Neuronal stem cell (in vitro differentiated cells): ENCODE measurements at regions not wholly inside any gene's neighbourhood (a gene's known extent, or its start where the extent isn't known, plus 50 kb on each side); places are given as distances from the start of the nearest gene placed in this dataset.

Source experiments
- DNase-seq: peaks from one replicate; pipeline ENCODE4 v3.0.0-alpha.2; 2013; ENCODE audit warnings: low spot score
- H2AFZ ChIP-seq: one replicate; pipeline ENCODE4 v1.6.1; 2013; ENCODE audit warnings: mild to moderate bottlenecking, low read length, inconsistent platforms
- H2AK5ac ChIP-seq: 2 replicates; pipeline ENCODE4 v1.6.1; 2013; ENCODE audit warnings: low read depth, mild to moderate bottlenecking, inconsistent platforms, low read length, moderate library complexity, mixed read lengths
- H2BK120ac ChIP-seq: 2 replicates; pipeline ENCODE4 v1.6.1; 2013; ENCODE audit warnings: low read depth, mild to moderate bottlenecking, inconsistent platforms, low read length, moderate library complexity, mixed read lengths
- H2BK12ac ChIP-seq: one replicate; pipeline ENCODE4 v1.6.1; 2013; ENCODE audit warnings: low read length, inconsistent platforms
- H2BK15ac ChIP-seq: 2 replicates; pipeline ENCODE4 v1.6.1; 2013; ENCODE audit warnings: mild to moderate bottlenecking, low read length, inconsistent platforms, mixed read lengths
- H2BK5ac ChIP-seq: one replicate; pipeline ENCODE4 v1.6.1; 2013; ENCODE audit warnings: inconsistent platforms, mild to moderate bottlenecking, low read length, moderate library complexity
- H3K14ac ChIP-seq: one replicate; pipeline ENCODE4 v1.6.1; 2013; ENCODE audit warnings: low read length, inconsistent platforms
- H3K18ac ChIP-seq: 2 replicates; pipeline ENCODE4 v1.6.1; 2013; ENCODE audit warnings: low read length, inconsistent platforms
- H3K23ac ChIP-seq: 2 replicates; pipeline ENCODE4 v1.6.1; 2013; ENCODE audit warnings: low read depth, mild to moderate bottlenecking, mixed read lengths, low read length, inconsistent platforms; ENCODE audit not compliant: poor library complexity
- H3K27ac ChIP-seq: replicated peaks from 3 replicates; pipeline ENCODE4 v1.5.1; 2013; ENCODE audit warnings: low read length, inconsistent platforms
- H3K27me3 ChIP-seq, 3 experiments: 2 replicates each; pipeline ENCODE4 v1.6.1; 2013; ENCODE audit warnings: low read length in 3 of 3, mild to moderate bottlenecking in 2 of 3, inconsistent platforms in 1 of 3, low read depth in 1 of 3, mixed read lengths in 1 of 3, moderate library complexity in 1 of 3; ENCODE audit not compliant: control insufficient read depth in 3 of 3, insufficient read depth in 3 of 3
- H3K36me3 ChIP-seq, 2 donors: replicated peaks in 1 of 2; 2 replicates each; pipeline ENCODE4 v1.6.1; 2013; ENCODE audit warnings: low read length in 2 of 2; ENCODE audit not compliant: control insufficient read depth in 2 of 2, insufficient read depth in 2 of 2
- H3K4ac ChIP-seq: 2 replicates; pipeline ENCODE4 v1.6.1; 2013; ENCODE audit warnings: inconsistent platforms, mild to moderate bottlenecking, low read length, moderate library complexity
- H3K4me1 ChIP-seq, 2 donors: 1 replicate in 1 of 2; 2 replicates in 1 of 2; pipeline ENCODE4 v1.6.1; 2013; ENCODE audit warnings: low read length in 2 of 2, low read depth in 1 of 2; ENCODE audit not compliant: control insufficient read depth in 2 of 2, insufficient read depth in 1 of 2
- H3K4me2 ChIP-seq: one replicate; pipeline ENCODE4 v1.6.1; 2013; ENCODE audit warnings: mild to moderate bottlenecking, low read length, inconsistent platforms; ENCODE audit not compliant: insufficient read depth, poor library complexity, severe bottlenecking
- H3K4me3 ChIP-seq, 2 donors: 2 replicates each; pipeline ENCODE4 v1.5.1; 2013; ENCODE audit warnings: low read length in 2 of 2, mild to moderate bottlenecking in 2 of 2, inconsistent platforms in 1 of 2, moderate library complexity in 1 of 2
- H3K79me1 ChIP-seq: one replicate; pipeline ENCODE4 v1.6.1; 2013; ENCODE audit warnings: low read depth, mild to moderate bottlenecking, inconsistent platforms, low read length, moderate library complexity
- H3K9ac ChIP-seq: one replicate; pipeline ENCODE4 v1.6.1; 2013; ENCODE audit warnings: mild to moderate bottlenecking, low read depth, low read length, inconsistent platforms; ENCODE audit not compliant: poor library complexity
- H3K9me3 ChIP-seq, 2 donors: replicated peaks in 1 of 2; 2 replicates each; pipeline versions ENCODE3 to v1.6.1; 2013; ENCODE audit warnings: low read length in 2 of 2, mild to moderate bottlenecking in 2 of 2, inconsistent platforms in 1 of 2, low read depth in 1 of 2, mixed read lengths in 1 of 2, moderate library complexity in 1 of 2; ENCODE audit not compliant: control insufficient read depth in 2 of 2, insufficient read depth in 1 of 2
- H4K8ac ChIP-seq: one replicate; pipeline ENCODE4 v1.6.1; 2013; ENCODE audit warnings: low read depth, mild to moderate bottlenecking, inconsistent platforms, low read length, moderate library complexity
- H4K91ac ChIP-seq: one replicate; pipeline ENCODE4 v1.6.1; 2013; ENCODE audit warnings: low read length, low read depth, mild to moderate bottlenecking, inconsistent platforms; ENCODE audit not compliant: poor library complexity
- WGBS, 2 donors: extraction: QIAGEN DNeasy Blood & Tissue Kit; methylation state at CpG; one replicate each; pipeline ENCODE4 v1.1.7; 2013; ENCODE audit warnings: missing lambda C conversion rate in 2 of 2, mixed read lengths in 1 of 2; ENCODE audit not compliant: insufficient read length in 2 of 2, insufficient replicate concordance in 1 of 2; ENCODE audit errors: extremely low coverage in 2 of 2; 5-methylcytosine and 5-hydroxymethylcytosine counted together

DNA sequence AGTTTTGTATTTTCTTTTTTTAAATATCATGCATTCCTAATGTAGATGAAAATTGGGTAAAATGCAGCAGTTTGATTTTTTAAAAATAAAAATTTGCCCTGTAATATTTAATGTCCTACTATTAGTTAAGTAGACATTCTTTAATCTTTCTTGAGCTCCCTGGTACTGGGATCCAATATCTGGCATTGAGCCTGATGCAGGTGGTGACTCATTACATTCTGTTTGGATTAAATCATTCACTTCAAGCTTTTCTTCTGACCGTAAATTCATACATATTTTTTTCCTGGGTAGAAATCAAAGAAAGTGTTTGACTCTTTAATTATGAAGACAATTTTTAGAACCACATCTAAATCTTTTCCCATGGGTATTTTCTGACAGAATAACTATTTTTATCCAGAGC lies 768.8 kb upstream of the SLC35B3 start:
- no peak overlapping the region for H2BK5ac ChIP-seq
- no peak overlapping the region for H2BK15ac ChIP-seq
- no peaks in the 10 kb centered on the region for H3K36me3 ChIP-seq
- H3K4me1 ChIP-seq: no peaks in the 10 kb centered on the region
- H3K23ac ChIP-seq: no peak overlapping the region
- no peak overlapping the region for H3K9ac ChIP-seq
- WGBS, 2 donors: no CpG with 5 or more reads among the region's 1 CpG
- no peak for DNase-seq
- no peaks in the 10 kb centered on the region for H3K79me1 ChIP-seq
- no peak overlapping the region for H2AK5ac ChIP-seq
- no peak overlapping the region for H3K14ac ChIP-seq
- no peak overlapping the region for H4K91ac ChIP-seq
- H3K4me3 ChIP-seq: no peak overlapping the region
- H4K8ac ChIP-seq: no peak overlapping the region
- no peak overlapping the region for H3K18ac ChIP-seq
- H3K27ac ChIP-seq: no peak overlapping the region
- no peak overlapping the region for H3K4ac ChIP-seq
- H3K27me3 ChIP-seq: no peaks in the 10 kb centered on the region
- H2BK12ac ChIP-seq: no peak overlapping the region
- no peak overlapping the region for H3K4me2 ChIP-seq
- no peaks in the 10 kb centered on the region for H3K9me3 ChIP-seq
- H2AFZ ChIP-seq: no peak overlapping the region
- no peak overlapping the region for H2BK120ac ChIP-seq

DNA sequence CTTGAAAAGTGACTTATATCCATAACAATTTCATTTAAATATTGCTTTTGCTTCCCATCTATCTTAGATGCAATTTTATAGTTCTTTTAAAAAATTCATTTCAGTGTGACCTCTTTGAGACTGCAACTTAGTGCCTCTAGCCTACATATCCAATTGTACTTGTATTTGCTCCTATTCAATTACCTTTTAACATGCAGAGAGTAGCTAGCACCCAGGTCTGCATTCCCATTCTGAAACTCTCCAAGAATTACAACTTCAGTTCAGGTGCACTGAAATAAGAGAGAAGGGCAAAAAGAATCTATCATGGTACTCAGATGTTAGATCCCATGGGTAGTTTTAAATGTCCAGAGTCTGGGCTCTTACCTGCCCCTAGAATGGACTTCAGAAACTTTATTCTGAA lies 765.4 kb upstream of the SLC35B3 start:
- H2BK15ac ChIP-seq: no peak overlapping the region
- no peaks in the 10 kb centered on the region for H3K9me3 ChIP-seq
- no peak overlapping the region for H2AK5ac ChIP-seq
- no peak overlapping the region for H4K8ac ChIP-seq
- H2BK5ac ChIP-seq: no peak overlapping the region
- no peak overlapping the region for H2BK120ac ChIP-seq
- H4K91ac ChIP-seq: no peak overlapping the region
- H2BK12ac ChIP-seq: no peak overlapping the region
- H3K14ac ChIP-seq: no peak overlapping the region
- H3K27ac ChIP-seq: no peak overlapping the region
- no peaks in the 10 kb centered on the region for H3K27me3 ChIP-seq
- no peaks in the 10 kb centered on the region for H3K36me3 ChIP-seq
- H3K23ac ChIP-seq: no peak overlapping the region
- H3K79me1 ChIP-seq: no peaks in the 10 kb centered on the region
- H3K9ac ChIP-seq: no peak overlapping the region
- no peak overlapping the region for H2AFZ ChIP-seq
- no peaks in the 10 kb centered on the region for H3K4me1 ChIP-seq
- no peak overlapping the region for H3K18ac ChIP-seq
- H3K4me3 ChIP-seq: no peak overlapping the region
- no peak for DNase-seq
- no peak overlapping the region for H3K4ac ChIP-seq
- H3K4me2 ChIP-seq: no peak overlapping the region

DNA sequence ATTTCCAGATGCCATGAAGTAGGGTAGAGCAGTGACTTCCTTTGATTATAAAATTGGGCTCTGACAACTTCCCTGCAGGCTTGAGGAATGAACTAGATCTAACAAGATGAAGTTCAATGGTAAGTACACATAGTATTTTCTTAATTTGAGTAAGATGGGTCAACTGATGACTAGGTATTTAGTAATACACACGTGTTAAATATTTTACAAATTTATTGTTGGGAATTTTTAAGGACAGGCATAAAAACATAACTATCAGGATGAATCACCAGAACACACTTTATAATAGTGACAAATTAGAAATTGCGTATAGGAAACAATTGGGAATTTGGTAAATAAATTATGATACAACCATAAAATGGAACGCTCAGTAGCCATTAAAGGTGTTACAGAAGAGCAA lies 762.4 kb upstream of the SLC35B3 start:
- H3K9ac ChIP-seq: no peak overlapping the region
- H3K18ac ChIP-seq: no peak overlapping the region
- no peaks in the 10 kb centered on the region for H3K79me1 ChIP-seq
- H3K27ac ChIP-seq: no peak overlapping the region
- no peak overlapping the region for H2BK120ac ChIP-seq
- H2BK5ac ChIP-seq: no peak overlapping the region
- H2BK12ac ChIP-seq: no peak overlapping the region
- no peak for DNase-seq
- H4K91ac ChIP-seq: no peak overlapping the region
- no peaks in the 10 kb centered on the region for H3K9me3 ChIP-seq
- no peak overlapping the region for H3K23ac ChIP-seq
- no peaks in the 10 kb centered on the region for H3K27me3 ChIP-seq
- no peak overlapping the region for H3K4me2 ChIP-seq
- H2BK15ac ChIP-seq: no peak overlapping the region
- no peak overlapping the region for H4K8ac ChIP-seq
- no peak overlapping the region for H3K4ac ChIP-seq
- no peaks in the 10 kb centered on the region for H3K36me3 ChIP-seq
- no peak overlapping the region for H2AFZ ChIP-seq
- no peak overlapping the region for H2AK5ac ChIP-seq
- H3K4me1 ChIP-seq: no peaks in the 10 kb centered on the region
- no peak overlapping the region for H3K4me3 ChIP-seq
- H3K14ac ChIP-seq: no peak overlapping the region
- WGBS, 2 donors: no CpG with 5 or more reads among the region's 3 CpGs

DNA sequence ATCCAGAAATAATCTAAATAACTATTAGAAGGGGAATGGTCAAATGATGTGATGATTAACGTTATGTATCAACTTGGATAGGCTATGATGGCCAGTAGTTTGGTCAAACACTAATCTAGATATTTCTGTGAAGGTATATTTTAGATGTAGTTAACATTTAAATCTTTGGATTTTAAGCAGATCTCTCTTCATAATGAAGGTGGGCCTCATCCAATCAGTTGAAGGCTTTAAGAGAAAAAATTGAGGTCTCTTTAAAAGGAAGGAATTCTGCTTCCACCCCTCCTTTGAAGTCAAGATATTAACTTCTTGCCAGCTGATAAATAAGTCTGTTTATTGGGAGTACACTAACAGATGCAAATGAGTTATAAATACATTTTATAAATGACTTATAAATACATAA lies 760.0 kb upstream of the SLC35B3 start:
- H4K91ac ChIP-seq: no peak overlapping the region
- WGBS, 2 donors: no CpG with 5 or more reads among the region's 1 CpG
- no peak overlapping the region for H4K8ac ChIP-seq
- no peaks in the 10 kb centered on the region for H3K36me3 ChIP-seq
- no peak overlapping the region for H2BK15ac ChIP-seq
- no peak overlapping the region for H3K4me2 ChIP-seq
- no peak overlapping the region for H3K23ac ChIP-seq
- H3K4me3 ChIP-seq: no peak overlapping the region
- H3K14ac ChIP-seq: no peak overlapping the region
- no peak overlapping the region for H2BK5ac ChIP-seq
- H2BK120ac ChIP-seq: no peak overlapping the region
- H2AK5ac ChIP-seq: no peak overlapping the region
- no peak overlapping the region for H2BK12ac ChIP-seq
- no peak overlapping the region for H3K9ac ChIP-seq
- H3K9me3 ChIP-seq: no peaks in the 10 kb centered on the region
- H3K27ac ChIP-seq: no peak overlapping the region
- no peaks in the 10 kb centered on the region for H3K79me1 ChIP-seq
- H3K4me1 ChIP-seq: no peaks in the 10 kb centered on the region
- no peak overlapping the region for H2AFZ ChIP-seq
- no peak overlapping the region for H3K18ac ChIP-seq
- H3K27me3 ChIP-seq: no peaks in the 10 kb centered on the region
- no peak overlapping the region for H3K4ac ChIP-seq
- no peak for DNase-seq
